Glutamatergic neuron (in vitro differentiated cells): ENCODE measurements at regions not wholly inside any gene's neighbourhood (a gene's known extent, or its start where the extent isn't known, plus 50 kb on each side); places are given as distances from the start of the nearest gene placed in this dataset.

Experiments used
- DNase-seq: peaks from one replicate; pipeline ENCODE4 v3.0.0; 2022
- H3K27ac Mint-ChIP-seq: one replicate; pipeline ENCODE4 v1.8.0; 2020; ENCODE audit warnings: mild to moderate bottlenecking, mixed read lengths, inconsistent platforms; ENCODE audit not compliant: unreplicated experiment
- H3K27me3 Mint-ChIP-seq: one replicate; pipeline ENCODE4 v1.8.0; 2020; ENCODE audit warnings: mild to moderate bottlenecking, moderate library complexity, mixed read lengths, inconsistent platforms; ENCODE audit not compliant: unreplicated experiment
- H3K36me3 Mint-ChIP-seq: one replicate; pipeline ENCODE4 v1.8.0; 2020; ENCODE audit warnings: mild to moderate bottlenecking, mixed read lengths, inconsistent platforms; ENCODE audit not compliant: unreplicated experiment
- H3K4me1 Mint-ChIP-seq: one replicate; pipeline ENCODE4 v1.8.0; 2020; ENCODE audit warnings: mild to moderate bottlenecking, low read depth, mixed read lengths, inconsistent platforms; ENCODE audit not compliant: unreplicated experiment
- H3K4me3 Mint-ChIP-seq: one replicate; pipeline ENCODE4 v1.8.0; 2020; ENCODE audit warnings: mild to moderate bottlenecking, mixed read lengths, inconsistent platforms; ENCODE audit not compliant: unreplicated experiment
- H3K9me3 Mint-ChIP-seq: one replicate; pipeline ENCODE4 v1.8.0; 2020; ENCODE audit warnings: mild to moderate bottlenecking, moderate library complexity, mixed read lengths, inconsistent platforms; ENCODE audit not compliant: unreplicated experiment
- CTCF ChIP-seq: fragments of 200-600 bp; sonication (generic); IDR thresholded peaks from one replicate; pipeline ENCODE4 v1.5.0; 2021; ENCODE audit not compliant: partially characterized antibody, unreplicated experiment

- H3K4me1 Mint-ChIP-seq = no peaks in the 10 kb centered on the region
- no peaks in the 10 kb centered on the region for H3K9me3 Mint-ChIP-seq
- H3K4me3 Mint-ChIP-seq = no peak overlapping the region
- TF ChIP-seq CTCF = no peak
- H3K27me3 Mint-ChIP-seq = no peaks in the 10 kb centered on the region
- no peak overlapping the region for H3K27ac Mint-ChIP-seq
- no peak for DNase-seq
- no peaks in the 10 kb centered on the region for H3K36me3 Mint-ChIP-seq
Measured at GRCh38 chr12:102781117-102781516, 135.9 kb downstream of the PAH start.

DNA sequence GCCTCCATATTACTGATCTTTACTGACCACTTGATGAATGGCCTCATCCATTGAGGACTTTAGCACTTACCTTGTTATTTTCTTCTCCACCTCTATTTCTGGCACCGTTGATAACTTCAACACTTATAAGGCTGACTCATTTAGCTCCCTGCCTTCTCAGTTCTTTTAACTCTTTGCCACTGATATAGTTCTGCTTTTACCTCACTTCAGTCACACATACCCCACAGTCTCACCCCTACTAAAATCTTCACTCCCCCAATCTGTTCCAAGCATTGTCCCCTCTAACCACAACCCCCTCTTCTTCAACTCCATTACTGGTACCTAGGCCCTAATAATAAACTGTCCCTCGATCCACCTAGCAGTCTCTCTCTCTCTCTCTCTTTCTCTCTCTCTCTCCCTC lies 141.0 kb downstream of the PAH start:
- DNase-seq = no peak
- H3K27me3 Mint-ChIP-seq = no peaks in the 10 kb centered on the region
- no peaks in the 10 kb centered on the region for H3K9me3 Mint-ChIP-seq
- H3K4me3 Mint-ChIP-seq = no peak overlapping the region
- no peaks in the 10 kb centered on the region for H3K4me1 Mint-ChIP-seq
- no peaks in the 10 kb centered on the region for H3K36me3 Mint-ChIP-seq
- TF ChIP-seq CTCF = no peak
- no peak overlapping the region for H3K27ac Mint-ChIP-seq

DNA sequence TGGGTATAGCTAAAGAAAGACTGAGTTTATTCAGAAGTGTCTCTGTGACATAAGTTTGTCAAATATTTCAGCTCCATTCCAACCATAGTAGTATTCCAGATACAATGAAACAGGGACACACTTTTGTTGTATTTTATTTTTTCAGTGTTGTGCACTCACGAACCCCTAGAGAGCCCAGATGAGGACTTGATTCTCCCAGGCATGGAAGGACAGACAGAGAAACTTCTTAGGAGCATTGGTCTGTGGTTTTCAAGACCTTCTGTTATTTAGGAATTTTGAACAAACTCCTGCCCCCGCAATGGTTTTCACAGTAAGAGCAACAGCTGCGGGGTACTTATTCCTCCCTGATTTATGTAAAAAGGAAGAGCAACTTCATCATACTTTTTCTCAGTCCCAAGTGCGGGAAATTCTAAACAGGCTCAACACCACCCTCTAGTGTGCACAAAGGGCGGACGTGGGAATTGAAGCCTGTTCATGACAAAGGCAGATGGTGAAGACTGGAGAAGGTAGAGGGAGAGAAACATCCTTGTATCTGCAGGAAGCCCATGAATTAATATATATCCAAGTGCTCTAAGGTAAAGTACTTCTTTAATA lies 147.6 kb downstream of the PAH start:
- H3K36me3 Mint-ChIP-seq = no peaks in the 10 kb centered on the region
- no peak overlapping the region for H3K4me3 Mint-ChIP-seq
- peak; percentile 72 for DNase-seq
- no peaks in the 10 kb centered on the region for H3K27me3 Mint-ChIP-seq
- peak; percentile 69 for TF ChIP-seq CTCF
- H3K4me1 Mint-ChIP-seq = peaks cover 3% of the 10 kb centered on the region
- H3K9me3 Mint-ChIP-seq = no peaks in the 10 kb centered on the region
- H3K27ac Mint-ChIP-seq = no peak overlapping the region

GRCh38 chr12:102766961-102767360 lies 150.1 kb downstream of the PAH start:
- Mint-ChIP-seq H3K9me3 (peaks cover 2% of the 10 kb centered on the region), H3K4me3 (no peak overlapping the region), H3K27me3 (peaks cover 4% of the 10 kb centered on the region)

DNA sequence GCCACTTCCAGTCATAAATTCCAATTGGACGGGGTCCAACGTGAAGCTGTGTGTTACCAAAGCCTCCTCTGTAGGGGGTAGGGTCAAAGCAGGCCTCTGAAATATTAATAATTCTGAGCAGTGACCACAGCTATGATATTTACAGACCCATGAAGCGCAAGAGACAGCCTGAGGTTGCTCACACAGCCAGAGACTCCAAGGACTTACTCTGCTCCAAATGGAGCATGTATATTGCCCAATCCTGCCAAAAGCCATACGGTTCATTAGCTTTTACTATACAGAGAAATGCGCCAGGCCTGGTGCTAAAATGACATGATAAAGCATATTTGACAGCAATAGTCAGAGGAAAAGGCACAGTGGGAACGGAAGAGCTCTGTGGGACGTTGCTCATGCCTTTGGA lies 151.3 kb downstream of the PAH start:
- Mint-ChIP-seq H3K36me3 (no peaks in the 10 kb centered on the region), H3K9me3 (peaks cover 2% of the 10 kb centered on the region), H3K27me3 (peaks cover 4% of the 10 kb centered on the region), H3K4me1 (peaks cover 9% of the 10 kb centered on the region), H3K27ac (no peak overlapping the region), H3K4me3 (no peak overlapping the region)
- DNase-seq = no peak
- TF ChIP-seq CTCF = no peak

More at GRCh38 chr12:102766961-102767360, 150.1 kb downstream of the PAH start:
- Mint-ChIP-seq H3K36me3 (no peaks in the 10 kb centered on the region), H3K27ac (no peak overlapping the region), H3K4me1 (peaks cover 9% of the 10 kb centered on the region)
- DNase-seq = no peak
- TF ChIP-seq CTCF = no peak
